Fibroblast of the aortic adventitia (primary cell): ENCODE measurements at regions not wholly inside any gene's neighbourhood (a gene's known extent, or its start where the extent isn't known, plus 50 kb on each side); places are given as distances from the start of the nearest gene placed in this dataset.
A peak's percentile ranks its signal among the peaks of the same experiment; 100 is the strongest.

Experiments
- DNase-seq: peaks from one replicate; pipeline ENCODE4 v3.0.0-alpha.2; 2010; ENCODE audit warnings: low read depth
- H3K4me3 ChIP-seq: 2 replicates; pipeline ENCODE4 v1.5.1; 2011; ENCODE audit warnings: low read depth, mild to moderate bottlenecking, control low read depth, low read length, moderate library complexity
- TF ChIP-seq, protein P1 (sequence below): IDR thresholded peaks from 2 replicates; pipeline ENCODE4 v1.5.1; 2011; ENCODE audit warnings: mild to moderate bottlenecking, low read length, control low read depth, inconsistent platforms; ENCODE audit not compliant: insufficient read depth

DNA sequence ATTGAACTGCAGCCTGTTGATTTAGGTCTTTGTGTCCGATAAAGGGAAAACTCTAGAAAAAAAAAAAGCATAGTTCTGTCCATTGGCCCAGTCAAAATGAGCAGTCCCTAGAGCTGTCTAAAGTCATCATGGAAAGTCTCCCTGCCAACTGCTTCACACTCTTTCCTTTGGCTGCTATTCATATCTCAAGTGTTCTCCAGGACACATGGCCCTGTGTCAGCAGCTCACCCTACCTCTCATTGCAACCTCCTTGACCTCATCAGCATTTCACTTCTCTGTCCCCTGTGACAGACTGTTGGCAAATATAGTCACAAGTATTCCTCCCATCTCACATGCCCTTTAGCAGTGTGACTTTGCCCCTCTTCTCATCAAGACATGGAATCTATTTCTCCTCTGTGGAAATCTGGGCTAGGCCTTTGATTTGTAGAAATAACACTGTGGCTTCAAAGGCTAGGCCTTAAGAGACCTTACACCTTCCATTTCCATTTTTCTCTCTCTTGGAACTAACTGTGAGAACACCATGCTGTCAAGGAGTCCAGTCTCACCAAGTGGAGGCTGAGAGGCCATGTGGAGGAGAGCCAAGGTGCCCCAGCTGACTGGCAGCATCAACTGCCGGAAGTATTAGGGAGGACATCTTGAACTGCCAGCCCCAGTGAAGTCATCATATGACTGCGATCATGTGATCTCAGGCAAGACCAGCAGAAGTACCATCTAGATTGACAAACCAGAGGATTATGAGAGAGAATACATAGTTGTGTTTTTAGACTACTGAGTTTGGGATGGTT lies 149.4 kb upstream of the TARS1 start:
- DNase-seq, result peak; percentile 16
- TF ChIP-seq, protein P1, sequence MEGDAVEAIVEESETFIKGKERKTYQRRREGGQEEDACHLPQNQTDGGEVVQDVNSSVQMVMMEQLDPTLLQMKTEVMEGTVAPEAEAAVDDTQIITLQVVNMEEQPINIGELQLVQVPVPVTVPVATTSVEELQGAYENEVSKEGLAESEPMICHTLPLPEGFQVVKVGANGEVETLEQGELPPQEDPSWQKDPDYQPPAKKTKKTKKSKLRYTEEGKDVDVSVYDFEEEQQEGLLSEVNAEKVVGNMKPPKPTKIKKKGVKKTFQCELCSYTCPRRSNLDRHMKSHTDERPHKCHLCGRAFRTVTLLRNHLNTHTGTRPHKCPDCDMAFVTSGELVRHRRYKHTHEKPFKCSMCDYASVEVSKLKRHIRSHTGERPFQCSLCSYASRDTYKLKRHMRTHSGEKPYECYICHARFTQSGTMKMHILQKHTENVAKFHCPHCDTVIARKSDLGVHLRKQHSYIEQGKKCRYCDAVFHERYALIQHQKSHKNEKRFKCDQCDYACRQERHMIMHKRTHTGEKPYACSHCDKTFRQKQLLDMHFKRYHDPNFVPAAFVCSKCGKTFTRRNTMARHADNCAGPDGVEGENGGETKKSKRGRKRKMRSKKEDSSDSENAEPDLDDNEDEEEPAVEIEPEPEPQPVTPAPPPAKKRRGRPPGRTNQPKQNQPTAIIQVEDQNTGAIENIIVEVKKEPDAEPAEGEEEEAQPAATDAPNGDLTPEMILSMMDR, result no peak
- no peak overlapping the region for H3K4me3 ChIP-seq

DNA sequence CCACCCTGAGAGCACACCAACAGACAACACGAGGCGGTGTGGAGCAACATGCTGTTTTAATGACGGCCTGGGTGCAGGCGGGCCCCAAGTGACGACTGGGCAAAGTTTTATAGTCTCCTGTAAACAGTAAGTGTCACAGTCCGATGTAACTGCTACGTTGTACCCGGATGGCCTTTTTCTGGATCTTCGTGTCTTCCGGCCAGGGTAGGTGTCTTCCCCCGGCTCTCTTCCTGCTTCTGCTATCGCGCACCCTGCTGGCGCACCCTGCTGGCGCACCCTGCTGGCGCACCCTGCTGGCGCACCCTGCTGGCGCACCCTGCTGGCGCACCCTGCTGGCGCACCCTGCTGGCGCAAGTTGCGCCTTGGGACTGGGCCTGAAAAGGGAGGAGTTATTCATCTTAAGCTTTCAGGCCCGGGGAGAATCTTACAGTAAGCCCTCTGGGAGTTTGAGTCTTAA lies 143.0 kb upstream of the TARS1 start:
- no peak for DNase-seq
- no peak overlapping the region for H3K4me3 ChIP-seq
- TF ChIP-seq, protein P1, result no peak

DNA sequence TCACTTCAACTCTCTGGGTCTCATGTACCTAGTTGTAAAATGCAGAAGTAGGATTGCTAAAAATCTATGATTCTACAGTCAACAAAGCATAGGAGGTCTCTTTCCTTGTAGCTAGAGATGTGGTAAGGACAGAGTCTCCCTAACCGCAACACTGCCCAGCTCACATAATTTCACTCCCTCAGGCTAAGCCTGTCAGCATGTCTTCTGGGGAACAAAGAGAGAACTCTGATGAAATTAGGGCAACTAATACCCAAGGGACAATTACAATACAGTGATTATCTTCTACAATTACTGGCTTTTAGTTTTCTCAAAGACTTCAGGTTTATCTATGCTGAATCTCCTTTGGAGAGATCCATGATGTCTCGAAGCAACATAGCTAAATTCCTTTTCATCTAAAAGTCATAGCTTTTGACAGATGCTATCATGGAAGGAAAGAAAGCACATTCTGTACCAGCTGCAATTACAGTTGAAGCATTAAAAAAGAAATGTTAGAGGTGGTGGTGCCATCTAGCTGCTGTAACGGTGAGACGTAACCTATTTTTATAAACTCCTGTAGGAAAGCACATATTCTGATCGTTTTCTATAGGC lies 141.1 kb upstream of the TARS1 start:
- H3K4me3 ChIP-seq, result no peak overlapping the region
- DNase-seq, result peak; percentile 87
- TF ChIP-seq, protein P1, result peak; percentile 45

DNA sequence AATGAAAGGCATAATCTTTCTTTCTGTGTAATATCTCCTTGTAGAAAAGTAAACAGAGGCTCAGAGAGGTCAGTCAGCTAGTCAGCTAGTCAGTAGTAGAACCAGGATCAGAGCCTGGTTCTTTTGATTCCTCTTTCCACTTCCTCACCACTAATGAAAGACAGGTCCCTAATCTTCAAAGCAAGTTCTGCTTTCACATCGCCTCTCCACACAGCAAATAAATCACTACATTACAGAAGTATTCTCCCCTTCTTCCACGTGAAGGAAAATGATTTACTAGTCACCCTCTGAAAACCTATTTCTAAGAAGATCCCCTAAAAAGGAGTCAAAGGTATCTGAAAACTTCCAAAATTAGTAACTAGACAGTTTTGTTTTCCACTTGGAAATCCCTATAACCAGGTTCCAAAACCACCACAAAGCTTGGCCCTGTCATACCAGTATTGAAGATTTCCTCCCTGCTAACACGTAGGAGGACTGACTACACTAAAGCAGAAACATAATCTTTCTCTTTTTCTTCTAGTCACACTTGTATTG lies 140.5 kb upstream of the TARS1 start:
- peak; percentile 84 for DNase-seq
- TF ChIP-seq, protein P1, result no peak

DNA sequence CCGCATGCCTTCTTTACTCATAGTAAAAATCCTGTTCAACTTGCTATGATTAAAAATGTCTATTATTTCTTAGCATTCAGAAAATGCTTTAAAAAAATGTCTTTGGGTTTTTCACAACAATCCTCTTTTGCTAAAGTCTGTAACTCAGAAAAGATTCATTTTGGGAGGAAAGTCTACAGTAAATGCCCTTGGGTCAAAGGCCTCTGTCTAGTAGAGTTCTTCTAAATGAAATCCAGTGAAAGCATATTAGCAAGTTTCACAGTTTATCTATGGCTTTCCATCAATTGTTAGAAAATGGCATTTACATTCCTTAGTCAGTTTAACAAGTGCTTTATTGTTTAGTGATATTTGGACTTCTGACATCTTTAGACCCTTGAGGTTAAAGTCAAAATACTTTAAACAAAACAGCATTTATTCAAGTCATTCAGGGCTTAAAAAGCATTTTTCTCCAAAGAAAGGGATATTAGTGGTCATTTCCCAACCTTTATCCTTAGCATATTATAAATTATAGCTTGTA lies 137.1 kb upstream of the TARS1 start:
- TF ChIP-seq, protein P1, result no peak
- no peak for DNase-seq
- H3K4me3 ChIP-seq, result no peak overlapping the region

More for the DNA sequence above, 140.5 kb upstream of the TARS1 start:
- H3K4me3 ChIP-seq, result no peak overlapping the region

DNA sequence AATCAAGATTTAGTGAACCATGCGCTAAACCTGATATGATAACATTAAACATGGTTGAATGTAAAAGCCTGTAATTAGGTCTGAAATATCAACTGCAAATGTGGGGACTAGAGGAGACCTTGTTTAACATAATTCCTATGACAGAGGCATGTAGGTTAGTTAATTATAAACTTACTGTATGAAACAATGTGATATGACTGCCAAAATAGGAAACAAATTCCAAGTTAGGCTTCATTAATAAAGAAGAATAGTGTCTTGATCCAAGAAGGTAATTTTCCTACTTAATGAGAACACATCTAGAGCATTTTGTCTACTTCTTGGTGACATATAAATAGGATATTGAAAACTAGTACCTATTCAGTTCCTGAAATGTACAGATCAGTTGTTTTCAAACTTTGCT lies 136.2 kb upstream of the TARS1 start:
- no peak for DNase-seq
- TF ChIP-seq, protein P1, result no peak
- no peak overlapping the region for H3K4me3 ChIP-seq
